WTC11 (cell line): ENCODE measurements at regions not wholly inside any gene's neighbourhood (a gene's known extent, or its start where the extent isn't known, plus 50 kb on each side); places are given as distances from the start of the nearest gene placed in this dataset.
"Not testable (repeated sequence)": the region's sequence is repeated elsewhere in the genome, so short reads cannot be mapped to it uniquely, and the experiment has no call there.

ENCODE experiments used
- CREB1 ChIP-seq: sonication (generic); formaldehyde crosslinking; IDR thresholded peaks from 2 replicates; pipeline ENCODE4 v1.8.0; 2023; ENCODE audit warnings: mild to moderate bottlenecking, missing genetic modification reagents
- CTCF ChIP-seq: fragments of 200-600 bp; IDR thresholded peaks from 2 replicates; pipeline ENCODE4 v1.8.0; 2022; ENCODE audit warnings: antibody characterized with exemption
- E2F4 ChIP-seq: sonication (generic); formaldehyde crosslinking; IDR thresholded peaks from 2 replicates; pipeline ENCODE4 v1.8.1; 2022; ENCODE audit warnings: low read depth, mild to moderate bottlenecking, moderate library complexity, missing genetic modification reagents, borderline replicate concordance
- E2F5 ChIP-seq: sonication (generic); formaldehyde crosslinking; IDR thresholded peaks from 2 replicates; pipeline ENCODE4 v1.8.1; 2022; ENCODE audit warnings: mild to moderate bottlenecking, moderate library complexity, missing genetic modification reagents
- HMGXB4 ChIP-seq: sonication (generic); formaldehyde crosslinking; IDR thresholded peaks from 2 replicates; pipeline ENCODE4 v1.8.1; 2023; ENCODE audit warnings: mild to moderate bottlenecking, moderate library complexity, missing genetic modification reagents
- MAX ChIP-seq: sonication (generic); formaldehyde crosslinking; IDR thresholded peaks from 2 replicates; pipeline ENCODE4 v1.8.0; 2022; ENCODE audit warnings: mild to moderate bottlenecking, missing genetic modification reagents
- ZBTB21 ChIP-seq: sonication (generic); formaldehyde crosslinking; IDR thresholded peaks from 2 replicates; pipeline ENCODE4 v1.8.1; 2023; ENCODE audit warnings: mild to moderate bottlenecking, missing genetic modification reagents, borderline replicate concordance
- ZNF138 ChIP-seq: sonication (generic); formaldehyde crosslinking; conservative IDR thresholded peaks from 2 replicates; pipeline ENCODE4 v1.8.1; 2022; ENCODE audit warnings: mild to moderate bottlenecking, moderate library complexity, missing genetic modification reagents
- ZNF232 ChIP-seq: sonication (generic); formaldehyde crosslinking; IDR thresholded peaks from 2 replicates; pipeline ENCODE4 v1.8.0; 2022; ENCODE audit warnings: mild to moderate bottlenecking, missing genetic modification reagents
- ZNF263 ChIP-seq: sonication (generic); formaldehyde crosslinking; IDR thresholded peaks from 2 replicates; pipeline ENCODE4 v1.8.1; 2022; ENCODE audit warnings: low read depth, mild to moderate bottlenecking, moderate library complexity, missing genetic modification reagents
- ZNF532 ChIP-seq: fragments of 250-450 bp; sonication (Bioruptor Pico); IDR thresholded peaks from 2 replicates; pipeline ENCODE4 v1.9.0; 2021; ENCODE audit warnings: mild to moderate bottlenecking, borderline replicate concordance
- TF ChIP-seq, protein P1 (sequence below): fragments of 250-450 bp; sonication (Bioruptor Pico); IDR thresholded peaks from 2 replicates; pipeline ENCODE4 v1.9.0; 2021; ENCODE audit warnings: mild to moderate bottlenecking

- not testable (repeated sequence) for TF ChIP-seq CTCF; ZBTB21 (CRISPR knock-in tag); ZNF232 (CRISPR knock-in tag); MAX (CRISPR knock-in tag); E2F4 (CRISPR knock-in tag); ZNF138 (CRISPR knock-in tag); E2F5; CREB1 (CRISPR knock-in tag); HMGXB4 (CRISPR knock-in tag); ZNF263 (CRISPR knock-in tag); ZNF532 (CRISPR knock-in tag)
- TF ChIP-seq, protein P1, sequence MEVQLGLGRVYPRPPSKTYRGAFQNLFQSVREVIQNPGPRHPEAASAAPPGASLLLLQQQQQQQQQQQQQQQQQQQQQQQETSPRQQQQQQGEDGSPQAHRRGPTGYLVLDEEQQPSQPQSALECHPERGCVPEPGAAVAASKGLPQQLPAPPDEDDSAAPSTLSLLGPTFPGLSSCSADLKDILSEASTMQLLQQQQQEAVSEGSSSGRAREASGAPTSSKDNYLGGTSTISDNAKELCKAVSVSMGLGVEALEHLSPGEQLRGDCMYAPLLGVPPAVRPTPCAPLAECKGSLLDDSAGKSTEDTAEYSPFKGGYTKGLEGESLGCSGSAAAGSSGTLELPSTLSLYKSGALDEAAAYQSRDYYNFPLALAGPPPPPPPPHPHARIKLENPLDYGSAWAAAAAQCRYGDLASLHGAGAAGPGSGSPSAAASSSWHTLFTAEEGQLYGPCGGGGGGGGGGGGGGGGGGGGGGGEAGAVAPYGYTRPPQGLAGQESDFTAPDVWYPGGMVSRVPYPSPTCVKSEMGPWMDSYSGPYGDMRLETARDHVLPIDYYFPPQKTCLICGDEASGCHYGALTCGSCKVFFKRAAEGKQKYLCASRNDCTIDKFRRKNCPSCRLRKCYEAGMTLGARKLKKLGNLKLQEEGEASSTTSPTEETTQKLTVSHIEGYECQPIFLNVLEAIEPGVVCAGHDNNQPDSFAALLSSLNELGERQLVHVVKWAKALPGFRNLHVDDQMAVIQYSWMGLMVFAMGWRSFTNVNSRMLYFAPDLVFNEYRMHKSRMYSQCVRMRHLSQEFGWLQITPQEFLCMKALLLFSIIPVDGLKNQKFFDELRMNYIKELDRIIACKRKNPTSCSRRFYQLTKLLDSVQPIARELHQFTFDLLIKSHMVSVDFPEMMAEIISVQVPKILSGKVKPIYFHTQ: not testable (repeated sequence)
Observed at GRCh38 chr4:100333491-100333890, 143.2 kb upstream of the DDIT4L start.
